ENCODE measurements at regions not wholly inside any gene's neighbourhood (a gene's known extent, or its start where the extent isn't known, plus 50 kb on each side); places are given as distances from the start of the nearest gene placed in this dataset.
"Not testable (repeated sequence)": the region's sequence is repeated elsewhere in the genome, so short reads cannot be mapped to it uniquely, and the experiment has no call there.

DNA sequence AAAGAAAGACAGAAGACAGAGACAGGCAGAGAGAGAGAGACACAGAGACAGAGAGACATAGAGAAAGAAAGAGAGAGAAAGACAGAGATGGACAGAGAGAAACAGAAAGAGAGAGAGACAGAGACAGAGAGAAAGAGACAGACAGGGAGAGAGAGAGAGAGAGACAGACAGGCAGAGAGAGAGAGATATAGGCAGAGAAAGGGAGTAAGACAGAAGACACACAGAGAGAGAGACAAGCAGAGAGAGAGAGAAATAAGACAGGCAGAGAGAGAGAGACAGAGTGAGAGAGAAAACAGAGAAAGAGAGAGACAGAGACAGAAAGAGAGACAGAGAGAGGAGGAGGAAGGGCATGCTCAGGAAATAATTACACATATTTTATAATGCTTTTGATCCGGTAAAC lies 758.3 kb upstream of the DEFB115 start:
- no peak overlapping the region for H3K27ac ChIP-seq
- intact Hi-C loops (cut with DNase I; ENCODE audit: low total_unique reads): no loop called here
- no peaks in the 10 kb centered on the region for H3K9me3 ChIP-seq
- no peaks in the 10 kb centered on the region for H3K27me3 ChIP-seq
- no peaks in the 10 kb centered on the region for H3K36me3 ChIP-seq
- no peak for TF ChIP-seq POLR2A (IDR thresholded peaks at IDR 0.05)
- TF ChIP-seq, protein P1, sequence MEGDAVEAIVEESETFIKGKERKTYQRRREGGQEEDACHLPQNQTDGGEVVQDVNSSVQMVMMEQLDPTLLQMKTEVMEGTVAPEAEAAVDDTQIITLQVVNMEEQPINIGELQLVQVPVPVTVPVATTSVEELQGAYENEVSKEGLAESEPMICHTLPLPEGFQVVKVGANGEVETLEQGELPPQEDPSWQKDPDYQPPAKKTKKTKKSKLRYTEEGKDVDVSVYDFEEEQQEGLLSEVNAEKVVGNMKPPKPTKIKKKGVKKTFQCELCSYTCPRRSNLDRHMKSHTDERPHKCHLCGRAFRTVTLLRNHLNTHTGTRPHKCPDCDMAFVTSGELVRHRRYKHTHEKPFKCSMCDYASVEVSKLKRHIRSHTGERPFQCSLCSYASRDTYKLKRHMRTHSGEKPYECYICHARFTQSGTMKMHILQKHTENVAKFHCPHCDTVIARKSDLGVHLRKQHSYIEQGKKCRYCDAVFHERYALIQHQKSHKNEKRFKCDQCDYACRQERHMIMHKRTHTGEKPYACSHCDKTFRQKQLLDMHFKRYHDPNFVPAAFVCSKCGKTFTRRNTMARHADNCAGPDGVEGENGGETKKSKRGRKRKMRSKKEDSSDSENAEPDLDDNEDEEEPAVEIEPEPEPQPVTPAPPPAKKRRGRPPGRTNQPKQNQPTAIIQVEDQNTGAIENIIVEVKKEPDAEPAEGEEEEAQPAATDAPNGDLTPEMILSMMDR (IDR thresholded peaks at IDR 0.05): no peak
- H3K4me3 ChIP-seq: no peak overlapping the region
- DNase-seq: no peak
- no peaks in the 10 kb centered on the region for H3K4me1 ChIP-seq

DNA sequence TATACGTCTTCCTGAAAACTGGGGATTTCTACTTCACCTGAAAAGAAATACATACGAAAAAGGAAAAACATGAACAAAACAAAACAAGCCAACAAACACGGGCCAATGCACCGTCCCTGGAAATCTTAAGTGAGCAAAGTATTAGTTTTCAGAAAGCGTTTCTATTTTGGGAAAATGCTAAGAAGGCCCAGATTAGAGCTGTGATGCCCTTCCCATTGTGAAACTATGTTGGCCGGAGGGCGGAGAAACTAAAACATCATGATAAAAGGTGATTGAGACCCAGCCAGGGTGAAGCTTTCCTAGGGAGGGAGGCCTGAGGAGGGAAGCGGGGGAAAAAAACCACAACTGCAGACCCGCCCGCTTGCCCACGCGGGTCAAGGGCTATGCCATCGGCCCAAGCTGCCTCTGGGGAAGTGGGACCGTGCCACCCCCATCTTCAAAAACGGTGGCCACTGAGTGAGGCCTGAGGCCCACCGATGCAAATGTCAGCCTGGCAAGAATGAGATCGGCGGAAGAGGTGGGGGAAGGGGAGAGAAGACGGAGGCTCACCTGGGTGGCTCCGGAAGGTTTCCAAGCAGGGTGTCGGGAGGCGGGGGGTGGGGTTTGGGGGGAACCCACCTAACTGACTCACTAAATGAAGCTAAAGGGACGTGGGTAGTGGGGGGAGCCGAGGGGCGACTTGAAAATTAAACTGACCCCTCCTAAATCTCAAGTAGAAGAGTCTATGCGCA lies 757.6 kb upstream of the DEFB115 start:
- H3K4me3 ChIP-seq; H3K27ac ChIP-seq; H3K36me3 ChIP-seq; H3K4me1 ChIP-seq; H3K27me3 ChIP-seq; H3K9me3 ChIP-seq; intact Hi-C loops (cut with DNase I; ENCODE audit: low total_unique reads); DNase-seq: not testable (repeated sequence)

- H3K36me3 ChIP-seq; H3K4me3 ChIP-seq; H3K27me3 ChIP-seq; H3K4me1 ChIP-seq; H3K27ac ChIP-seq; H3K9me3 ChIP-seq; intact Hi-C loops (cut with DNase I; ENCODE audit: low total_unique reads): not testable (repeated sequence)
- DNase-seq: peak in 1 of 2 donors; percentile 44
- TF ChIP-seq, protein P1 (IDR thresholded peaks at IDR 0.05): peak in 3 of 4 experiments; percentile 16 to 43 (median 41)
These were observed 757.0 kb upstream of the DEFB115 start for GRCh38 chr20:30500447-30500820.

- DNase-seq: no peak
- Histone ChIP-seq H3K4me3 (no peak overlapping the region), H3K36me3 (no peaks in the 10 kb centered on the region), H3K9me3 (no peaks in the 10 kb centered on the region), H3K27ac (no peak overlapping the region), H3K4me1 (no peaks in the 10 kb centered on the region), H3K27me3 (no peaks in the 10 kb centered on the region)
- TF ChIP-seq, protein P1 (IDR thresholded peaks at IDR 0.05): no peak
- TF ChIP-seq POLR2A (IDR thresholded peaks at IDR 0.05): no peak
- intact Hi-C loops (cut with DNase I; ENCODE audit: low total_unique reads): no loop called here
These were observed 756.5 kb upstream of the DEFB115 start for GRCh38 chr20:30500829-30501440.

GRCh38 chr20:30502670-30503069 lies 754.8 kb upstream of the DEFB115 start:
- no peak for DNase-seq
- intact Hi-C loops (cut with DNase I; ENCODE audit: low total_unique reads): no loop called here
- H3K9me3 ChIP-seq: no peaks in the 10 kb centered on the region
- TF ChIP-seq, protein P1 (IDR thresholded peaks at IDR 0.05): no peak
- TF ChIP-seq POLR2A (IDR thresholded peaks at IDR 0.05): no peak
- no peaks in the 10 kb centered on the region for H3K36me3 ChIP-seq
- H3K27ac ChIP-seq: no peak overlapping the region
- H3K27me3 ChIP-seq: no peaks in the 10 kb centered on the region
- H3K4me3 ChIP-seq: no peak overlapping the region
- H3K4me1 ChIP-seq: no peaks in the 10 kb centered on the region

- H3K9me3 ChIP-seq; H3K36me3 ChIP-seq; DNase-seq; intact Hi-C loops (cut with DNase I; ENCODE audit: low total_unique reads); H3K4me1 ChIP-seq; H3K27ac ChIP-seq; H3K4me3 ChIP-seq; H3K27me3 ChIP-seq: not testable (repeated sequence)
These were observed 754.3 kb upstream of the DEFB115 start for GRCh38 chr20:30503204-30503603.
